BJ (cell line): ENCODE measurements at regions not wholly inside any gene's neighbourhood (a gene's known extent, or its start where the extent isn't known, plus 50 kb on each side); places are given as distances from the start of the nearest gene placed in this dataset.

ENCODE experiments used
- CTCF ChIA-PET: fragments of 350-600 bp; formaldehyde crosslinking; extraction: SDS; loops from one replicate; lab custom pipeline; 2021; ENCODE audit warnings: antibody characterized with exemption, inconsistent platforms; lab: Yijun Ruan, JAX
- POLR2A ChIA-PET: fragments of 300-600 bp; sonication (Branson Sonifier 250); formaldehyde crosslinking; extraction: SDS; loops from one replicate; lab custom pipeline; 2021; ENCODE audit warnings: antibody characterized with exemption; lab: Charles Lee
- DNase-seq: peaks from one replicate; pipeline ENCODE4 v3.0.0-alpha.2; 2011; ENCODE audit warnings: low read depth
- H3K27me3 ChIP-seq: 2 replicates; pipeline ENCODE4 v1.6.0; 2011; ENCODE audit warnings: low read length; ENCODE audit not compliant: control insufficient read depth, insufficient read depth
- H3K36me3 ChIP-seq: 2 replicates; pipeline ENCODE4 v1.5.1; 2011; ENCODE audit warnings: low read length; ENCODE audit not compliant: control insufficient read depth, insufficient read depth
- H3K4me3 ChIP-seq: 2 replicates; pipeline ENCODE4 v1.5.1; 2011; ENCODE audit warnings: low read depth, mild to moderate bottlenecking, control low read depth, low read length
- TF ChIP-seq, protein P1 (sequence below): IDR thresholded peaks from 2 replicates; pipeline ENCODE4 v1.5.1; 2011; ENCODE audit warnings: low read depth, mild to moderate bottlenecking, control low read depth, inconsistent platforms, low read length, moderate library complexity; ENCODE audit not compliant: insufficient read depth

DNA sequence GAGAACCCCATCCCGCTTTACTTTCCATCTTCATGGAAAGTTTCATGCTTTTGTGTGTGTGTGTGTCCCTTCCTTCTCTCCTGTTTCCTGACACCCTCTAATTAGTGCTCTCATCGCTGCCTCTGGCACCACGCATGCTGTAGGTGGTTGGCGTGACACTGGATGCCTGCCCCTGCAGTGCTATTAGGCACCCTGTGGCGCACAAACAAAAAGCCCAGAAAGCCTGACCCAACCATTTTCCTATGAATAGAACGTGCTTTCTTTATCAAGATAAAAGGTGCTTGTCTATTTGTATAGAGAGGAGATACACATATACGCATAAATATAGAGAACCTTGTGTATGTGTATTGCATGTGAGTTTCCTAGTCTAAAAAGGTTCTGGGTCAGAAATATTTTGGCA, 120.8 kb upstream of the CDCA7L start:
- Histone ChIP-seq H3K27me3 (no peaks in the 10 kb centered on the region; the same call in none of the 2 replicates), H3K36me3 (no peaks in the 10 kb centered on the region), H3K4me3 (no peak overlapping the region)
- TF ChIP-seq, protein P1, sequence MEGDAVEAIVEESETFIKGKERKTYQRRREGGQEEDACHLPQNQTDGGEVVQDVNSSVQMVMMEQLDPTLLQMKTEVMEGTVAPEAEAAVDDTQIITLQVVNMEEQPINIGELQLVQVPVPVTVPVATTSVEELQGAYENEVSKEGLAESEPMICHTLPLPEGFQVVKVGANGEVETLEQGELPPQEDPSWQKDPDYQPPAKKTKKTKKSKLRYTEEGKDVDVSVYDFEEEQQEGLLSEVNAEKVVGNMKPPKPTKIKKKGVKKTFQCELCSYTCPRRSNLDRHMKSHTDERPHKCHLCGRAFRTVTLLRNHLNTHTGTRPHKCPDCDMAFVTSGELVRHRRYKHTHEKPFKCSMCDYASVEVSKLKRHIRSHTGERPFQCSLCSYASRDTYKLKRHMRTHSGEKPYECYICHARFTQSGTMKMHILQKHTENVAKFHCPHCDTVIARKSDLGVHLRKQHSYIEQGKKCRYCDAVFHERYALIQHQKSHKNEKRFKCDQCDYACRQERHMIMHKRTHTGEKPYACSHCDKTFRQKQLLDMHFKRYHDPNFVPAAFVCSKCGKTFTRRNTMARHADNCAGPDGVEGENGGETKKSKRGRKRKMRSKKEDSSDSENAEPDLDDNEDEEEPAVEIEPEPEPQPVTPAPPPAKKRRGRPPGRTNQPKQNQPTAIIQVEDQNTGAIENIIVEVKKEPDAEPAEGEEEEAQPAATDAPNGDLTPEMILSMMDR = no peak
- no peak for DNase-seq
- ChIA-PET CTCF (interaction anchor here (0.6 to 1.6 kb wide), 3 partner anchors 10 to 15 kb away, joined by 3 to 4 read pairs (median 3); no protein-coding TSS in a partner anchor), POLR2A (no interaction called here)

DNA sequence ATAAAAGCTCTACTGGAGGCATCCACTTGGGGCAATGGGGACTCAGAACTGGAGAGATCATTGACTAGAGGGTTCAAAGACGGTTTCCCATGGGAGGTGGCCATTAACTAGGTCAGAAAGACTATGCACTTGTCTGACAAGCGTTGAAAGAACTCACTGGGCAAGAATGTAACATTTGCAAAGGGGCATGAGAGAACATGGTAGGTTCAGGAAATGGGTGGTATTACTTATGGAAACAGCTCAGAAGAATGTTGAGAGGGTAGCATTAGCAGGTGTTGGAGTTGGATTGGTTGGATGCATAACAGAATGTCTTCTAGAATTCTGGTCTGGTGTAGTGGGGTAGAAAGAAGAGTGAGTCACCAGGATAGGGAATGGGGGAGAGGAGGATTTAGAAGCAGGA, 119.1 kb upstream of the CDCA7L start:
- Histone ChIP-seq H3K4me3 (no peak overlapping the region), H3K36me3 (no peaks in the 10 kb centered on the region), H3K27me3 (no peaks in the 10 kb centered on the region; the same call in none of the 2 replicates)
- CTCF ChIA-PET = no interaction called here
- TF ChIP-seq, protein P1 = no peak
- POLR2A ChIA-PET = no interaction called here
- DNase-seq = no peak

DNA sequence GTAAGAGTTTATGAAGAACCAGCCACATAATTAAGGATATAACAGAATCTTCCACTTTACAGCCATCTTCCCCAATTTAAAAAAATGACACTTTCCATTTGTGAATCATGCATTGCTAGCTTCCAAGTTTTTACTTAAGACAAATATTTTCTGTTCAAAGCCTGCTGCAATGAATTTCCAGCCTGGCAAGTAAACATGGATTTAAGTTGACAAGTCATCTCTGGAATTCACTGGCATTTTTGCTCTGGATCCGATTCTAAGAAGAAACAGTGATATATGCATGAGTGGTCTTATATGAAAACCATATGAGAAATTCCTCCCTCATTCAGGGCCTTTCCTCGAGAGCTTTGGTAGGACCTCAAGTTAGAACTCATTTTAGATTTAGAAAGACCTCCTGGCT, 116.1 kb upstream of the CDCA7L start:
- Histone ChIP-seq H3K4me3 (no peak overlapping the region), H3K27me3 (no peaks in the 10 kb centered on the region; the same call in none of the 2 replicates), H3K36me3 (no peaks in the 10 kb centered on the region)
- ChIA-PET CTCF (interaction anchor here (1.9 kb wide), 1 partner anchor 21 kb away, joined by 8 read pairs; no protein-coding TSS in a partner anchor), POLR2A (no interaction called here)
- TF ChIP-seq, protein P1 = no peak
- DNase-seq = no peak

DNA sequence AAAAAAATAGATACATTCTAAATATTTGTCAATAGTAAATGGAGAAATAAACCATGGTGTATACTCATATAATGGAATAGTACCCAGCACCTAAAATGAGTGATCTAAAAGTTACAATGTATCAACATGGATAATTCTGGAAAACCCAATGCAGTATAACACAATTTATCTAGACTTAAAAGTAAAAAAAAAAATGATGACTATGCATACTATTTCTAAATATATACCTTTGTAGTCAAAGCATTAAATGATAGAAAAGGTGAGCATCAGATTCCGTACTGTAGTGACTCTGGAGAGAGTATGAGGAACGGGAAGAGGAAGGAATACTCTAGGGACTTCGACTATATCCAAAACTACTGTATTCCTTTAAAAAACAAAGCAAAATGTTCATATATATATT, 115.2 kb upstream of the CDCA7L start:
- TF ChIP-seq, protein P1 = no peak
- no peak for DNase-seq
- POLR2A ChIA-PET = no interaction called here
- CTCF ChIA-PET = no interaction called here
- H3K36me3 ChIP-seq = no peaks in the 10 kb centered on the region
- no peak overlapping the region for H3K4me3 ChIP-seq
- no peaks in the 10 kb centered on the region; the same call in none of the 2 replicates for H3K27me3 ChIP-seq

DNA sequence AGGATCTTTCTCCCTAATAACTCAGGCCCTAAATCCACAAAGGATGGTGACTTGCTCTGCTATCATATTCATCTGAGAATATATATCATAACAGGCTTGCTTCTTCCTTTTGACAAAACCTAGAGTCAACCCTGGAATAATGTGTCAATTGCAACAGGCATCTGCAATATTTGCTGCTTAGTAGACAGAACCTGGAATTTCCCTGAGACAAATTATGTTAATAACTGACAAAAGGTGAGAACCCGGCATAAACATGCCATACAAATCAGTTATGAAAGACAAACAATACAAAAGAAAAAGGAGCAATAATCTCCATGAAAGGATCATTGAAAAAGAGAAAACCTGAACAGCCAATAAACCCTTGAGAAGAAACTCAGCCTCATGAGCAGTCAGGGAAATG, 114.5 kb upstream of the CDCA7L start:
- Histone ChIP-seq H3K36me3 (no peaks in the 10 kb centered on the region), H3K4me3 (no peak overlapping the region), H3K27me3 (no peaks in the 10 kb centered on the region; the same call in none of the 2 replicates)
- CTCF ChIA-PET = no interaction called here
- POLR2A ChIA-PET = no interaction called here
- TF ChIP-seq, protein P1 = no peak
- no peak for DNase-seq
